GM23338 (cell line): ENCODE measurements at regions not wholly inside any gene's neighbourhood (a gene's known extent, or its start where the extent isn't known, plus 50 kb on each side); places are given as distances from the start of the nearest gene placed in this dataset.

Experiments used
- ATAC-seq: fragments of 200-7000 bp; cut with Tn5 transposase; 3 replicates; pipeline ENCODE4 v1.9.1; 2020
- DNase-seq: peaks from one replicate; pipeline ENCODE4 v3.0.0-alpha.2; 2015; ENCODE audit warnings: low spot score
- H2AFZ ChIP-seq: fragments of 200-600 bp; sonication (generic); 2 replicates; pipeline ENCODE4 v1.8.0; 2016; ENCODE audit warnings: antibody characterized with exemption, mild to moderate bottlenecking, moderate library complexity
- H3F3A ChIP-seq: fragments of 200-600 bp; sonication (generic); replicated peaks from 2 replicates; pipeline ENCODE4 v1.8.0; 2017; ENCODE audit warnings: antibody characterized with exemption, mixed run types, low read depth
- H3K27ac ChIP-seq: fragments of 200-600 bp; sonication (generic); 2 replicates; pipeline ENCODE4 v1.6.1; 2016; ENCODE audit warnings: low read depth
- H3K27me3 ChIP-seq: fragments of 200-600 bp; sonication (generic); 2 replicates; pipeline ENCODE4 v1.8.0; 2016; ENCODE audit warnings: mild to moderate bottlenecking, mixed run types, moderate library complexity; ENCODE audit not compliant: insufficient read depth
- H3K36me3 ChIP-seq: fragments of 200-600 bp; sonication (generic); 2 replicates; pipeline ENCODE4 v1.8.0; 2016; ENCODE audit warnings: mild to moderate bottlenecking; ENCODE audit not compliant: insufficient read depth
- H3K4me1 ChIP-seq: fragments of 200-600 bp; sonication (generic); 2 replicates; pipeline ENCODE4 v1.8.0; 2016; ENCODE audit warnings: mild to moderate bottlenecking, moderate library complexity; ENCODE audit not compliant: insufficient read depth
- H3K4me2 ChIP-seq: fragments of 200-600 bp; sonication (generic); 2 replicates; pipeline ENCODE4 v1.7.1; 2017; ENCODE audit warnings: mixed run types
- H3K4me3 ChIP-seq: fragments of 200-600 bp; sonication (generic); 2 replicates; pipeline ENCODE4 v1.6.1; 2016; ENCODE audit warnings: mixed run types
- H3K79me2 ChIP-seq: fragments of 200-600 bp; sonication (generic); replicated peaks from 2 replicates; pipeline ENCODE4 v1.8.0; 2017; ENCODE audit warnings: mild to moderate bottlenecking; ENCODE audit not compliant: insufficient read depth
- H3K9me2 ChIP-seq: fragments of 200-600 bp; sonication (generic); 2 replicates; pipeline ENCODE4 v1.8.0; 2017; ENCODE audit not compliant: insufficient read depth
- H4K20me1 ChIP-seq: fragments of 200-600 bp; sonication (generic); replicated peaks from 2 replicates; pipeline ENCODE4 v1.8.0; 2017; ENCODE audit warnings: mild to moderate bottlenecking; ENCODE audit not compliant: insufficient read depth
- H3K27ac Mint-ChIP-seq: 2 replicates; pipeline ENCODE4 v1.8.0; 2020; ENCODE audit warnings: inconsistent platforms, mild to moderate bottlenecking, moderate library complexity, mixed read lengths
- H3K27me3 Mint-ChIP-seq: 3 replicates; pipeline ENCODE4 v1.8.0; 2022; ENCODE audit warnings: low read depth, mild to moderate bottlenecking, moderate library complexity, mixed read lengths, inconsistent platforms; ENCODE audit not compliant: insufficient read depth, poor library complexity
- H3K36me3 Mint-ChIP-seq: 3 replicates; pipeline ENCODE4 v1.8.0; 2021; ENCODE audit warnings: low read depth, mild to moderate bottlenecking, inconsistent platforms, moderate library complexity, mixed read lengths
- H3K4me1 Mint-ChIP-seq: 3 replicates; pipeline ENCODE4 v1.8.0; 2020; ENCODE audit warnings: mild to moderate bottlenecking, inconsistent platforms, mixed read lengths
- H3K4me3 Mint-ChIP-seq: 3 replicates; pipeline ENCODE4 v1.8.0; 2021; ENCODE audit warnings: moderate library complexity, mild to moderate bottlenecking, inconsistent platforms, mixed read lengths
- H3K9me3 Mint-ChIP-seq: 3 replicates; pipeline ENCODE4 v1.8.0; 2020; ENCODE audit warnings: moderate library complexity, mild to moderate bottlenecking, inconsistent platforms, mixed read lengths
- CREB1 ChIP-seq: fragments of 250-450 bp; sonication (Bioruptor Pico); IDR thresholded peaks from 2 replicates; pipeline ENCODE4 v1.5.0; 2020; ENCODE audit warnings: low read depth, mild to moderate bottlenecking, moderate library complexity
- CTCF ChIP-seq, 2 experiments: fragments of 200-600 bp in 1 of 2; sonication (generic) in 1 of 2; conservative IDR thresholded peaks; 2 replicates each; pipeline versions ENCODE4 v1.5.1 to v1.6.1; 2016 to 2017; ENCODE audit warnings: antibody characterized with exemption in 2 of 2, low read depth in 2 of 2, mild to moderate bottlenecking in 2 of 2, moderate library complexity in 1 of 2
- ETS1 ChIP-seq: IDR thresholded peaks from 2 replicates; pipeline ENCODE4 v1.6.1; 2016; ENCODE audit warnings: antibody characterized with exemption
- EZH2phosphoT487 ChIP-seq: fragments of 200-600 bp; sonication (generic); IDR thresholded peaks from one replicate; pipeline ENCODE4 v1.8.1; 2018; ENCODE audit warnings: antibody characterized with exemption; ENCODE audit not compliant: unreplicated experiment
- POLR2AphosphoS5 ChIP-seq: IDR thresholded peaks from 2 replicates; pipeline ENCODE4 v1.6.1; 2016; ENCODE audit warnings: antibody characterized with exemption, low read depth
- REST ChIP-seq: IDR thresholded peaks from one replicate; pipeline ENCODE4 v1.6.1; 2018; ENCODE audit warnings: antibody characterized with exemption; ENCODE audit not compliant: unreplicated experiment
- ZNF114 ChIP-seq: fragments of 250-450 bp; sonication (Bioruptor Pico); IDR thresholded peaks from 2 replicates; pipeline ENCODE4 v1.5.0; 2020; ENCODE audit warnings: mild to moderate bottlenecking, moderate library complexity
- ZNF331 ChIP-seq: fragments of 250-450 bp; sonication (Bioruptor Pico); IDR thresholded peaks from 2 replicates; pipeline ENCODE4 v1.5.0; 2020; ENCODE audit warnings: low read depth, mild to moderate bottlenecking, moderate library complexity
- ZNF462 ChIP-seq: fragments of 250-450 bp; sonication (Bioruptor Pico); IDR thresholded peaks from 2 replicates; pipeline ENCODE4 v1.5.0; 2020; ENCODE audit warnings: mild to moderate bottlenecking, moderate library complexity

GRCh38 chr12:19744705-19745218, 305.5 kb downstream of the AEBP2 start:
- peaks cover 8% of the 10 kb centered on the region; the same call in 2 of the 3 replicates for H3K9me3 Mint-ChIP-seq
- H3K27ac Mint-ChIP-seq = no peak overlapping the region
- Histone ChIP-seq H3K79me2 (no peaks in the 10 kb centered on the region), H3F3A (no peaks in the 10 kb centered on the region), H4K20me1 (no peaks in the 10 kb centered on the region), H3K27ac (no peak overlapping the region), H3K4me2 (no peak overlapping the region), H3K9me2 (no peaks in the 10 kb centered on the region), H3K36me3 (no peaks in the 10 kb centered on the region), H3K4me1 (no peaks in the 10 kb centered on the region), H2AFZ (no peak overlapping the region), H3K27me3 (no peaks in the 10 kb centered on the region), H3K4me3 (no peak overlapping the region)
- no peaks in the 10 kb centered on the region for H3K36me3 Mint-ChIP-seq
- no peak for ATAC-seq
- no peak for TF ChIP-seq REST
- no peak for TF ChIP-seq POLR2AphosphoS5
- DNase-seq = no peak
- no peaks in the 10 kb centered on the region for H3K4me1 Mint-ChIP-seq
- no peaks in the 10 kb centered on the region for H3K27me3 Mint-ChIP-seq
- no peak overlapping the region for H3K4me3 Mint-ChIP-seq

GRCh38 chr12:19746471-19746870, 307.2 kb downstream of the AEBP2 start:
- H3K4me2 ChIP-seq = no peak overlapping the region
- no peak overlapping the region for H2AFZ ChIP-seq
- H3K27me3 Mint-ChIP-seq = no peaks in the 10 kb centered on the region
- no peaks in the 10 kb centered on the region; the same call in 1 of the 2 replicates for H3K9me2 ChIP-seq
- H3K4me1 Mint-ChIP-seq = no peaks in the 10 kb centered on the region
- no peak for DNase-seq
- no peak overlapping the region for H3K27ac Mint-ChIP-seq
- H4K20me1 ChIP-seq = no peaks in the 10 kb centered on the region
- no peaks in the 10 kb centered on the region for H3K4me1 ChIP-seq
- H3K27me3 ChIP-seq = no peaks in the 10 kb centered on the region
- H3K36me3 Mint-ChIP-seq = no peaks in the 10 kb centered on the region
- H3K4me3 ChIP-seq = no peak overlapping the region
- H3K79me2 ChIP-seq = no peaks in the 10 kb centered on the region
- peaks cover 8% of the 10 kb centered on the region; the same call in 2 of the 3 replicates for H3K9me3 Mint-ChIP-seq
- no peak for ATAC-seq
- H3K36me3 ChIP-seq = no peaks in the 10 kb centered on the region
- H3F3A ChIP-seq = no peaks in the 10 kb centered on the region
- H3K27ac ChIP-seq = no peak overlapping the region
- H3K4me3 Mint-ChIP-seq = no peak overlapping the region
- TF ChIP-seq ZNF462 (CRISPR knock-in tag) (no peak), POLR2AphosphoS5 (no peak), CTCF (conservative IDR thresholded peaks at IDR 0.05; ENCODE audit: low read depth in 2 of 2) (no peak), ZNF114 (CRISPR knock-in tag) (no peak), ETS1 (no peak), EZH2phosphoT487 (no peak), CREB1 (CRISPR knock-in tag) (no peak), ZNF331 (CRISPR knock-in tag) (no peak)
